Heart right ventricle (tissue), 16 donors: ENCODE measurements at regions not wholly inside any gene's neighbourhood (a gene's known extent, or its start where the extent isn't known, plus 50 kb on each side); places are given as distances from the start of the nearest gene placed in this dataset.
A peak's percentile ranks its signal among the peaks of the same experiment; 100 is the strongest.

Source experiments
- ATAC-seq, 8 donors: fragments of 200-7000 bp; cut with Tn5 transposase; one replicate each; pipeline ENCODE4 v1.9.1; 2020; ENCODE audit warnings: mild to moderate bottlenecking in 8 of 8, moderate library complexity in 8 of 8, moderate number of reproducible peaks in 1 of 8
- DNase-seq, 2 donors: peaks; one replicate each; pipeline ENCODE4 v3.0.0-alpha.2; 2020
- H3K27ac ChIP-seq, 10 donors: fragments of 200-600 bp; sonication (generic) in 2 of 10; one replicate each; pipeline versions ENCODE4 v1.5.0 to v1.8.0; 2020 to 2022; ENCODE audit warnings: mild to moderate bottlenecking in 3 of 10
- H3K27me3 ChIP-seq, 7 donors: fragments of 200-600 bp; one replicate each; pipeline ENCODE4 v1.8.0; 2021 to 2022; ENCODE audit warnings: mild to moderate bottlenecking in 2 of 7
- H3K36me3 ChIP-seq, 9 donors: fragments of 200-600 bp; sonication (generic) in 1 of 9; one replicate each; pipeline versions ENCODE4 v1.5.0 to v1.8.0; 2020 to 2022; ENCODE audit warnings: mild to moderate bottlenecking in 2 of 9
- H3K4me1 ChIP-seq, 9 donors: fragments of 200-600 bp; sonication (generic) in 1 of 9; one replicate each; pipeline versions ENCODE4 v1.5.0 to v1.8.0; 2020 to 2022; ENCODE audit warnings: mild to moderate bottlenecking in 4 of 9
- H3K4me3 ChIP-seq, 10 donors: fragments of 200-600 bp; sonication (generic) in 2 of 10; one replicate each; pipeline versions ENCODE4 v1.5.0 to v1.8.0; 2020 to 2022; ENCODE audit warnings: mild to moderate bottlenecking in 7 of 10, moderate library complexity in 2 of 10
- H3K9me3 ChIP-seq, 11 donors: fragments of 200-600 bp in 10 of 11; sonication (generic) in 2 of 11; one replicate each; pipeline versions ENCODE4 v1.5.0 to v1.8.0; 2013 to 2022; ENCODE audit warnings: mild to moderate bottlenecking in 2 of 11, control low read depth in 1 of 11, moderate library complexity in 1 of 11
- CTCF ChIP-seq, 9 donors: fragments of 200-600 bp; sonication (generic) in 2 of 9; IDR thresholded peaks; one replicate each; pipeline versions ENCODE4 v1.5.0 to v1.8.0; 2021 to 2022; ENCODE audit warnings: antibody characterized with exemption in 9 of 9, mild to moderate bottlenecking in 5 of 9, moderate library complexity in 1 of 9
- WGBS, 2 donors: extraction: QIAGEN DNeasy Blood & Tissue Kit; methylation state at CpG; one replicate each; pipeline ENCODE4 v1.1.7; 2013; ENCODE audit warnings: inconsistent platforms in 1 of 2; 5-methylcytosine and 5-hydroxymethylcytosine counted together
- intact Hi-C, 10 donors: fragments of 100-400 bp; cut with DNase I; formaldehyde crosslinking; loops; one replicate each; pipeline versions ENCODE4 v1.11.1 to v1.14.2; 2022
- donor health status: Arrhythmogenic right ventricular cardiomyopathy.
- donor health status: ischemic (EF 13 %, LVEDD 7.1; RV severe dilation, severe dysfunction).
- donor health status: healthy with polysubstance abuse.
- donor health status: DM: no; HTN: yes; CAD: no.
- donor health status: DM: no; HTN: no; CAD: no.
- donor health status: ischemic (EF 25% LVEDD 6.9; RV normal size, moderate dysfunction).
- donor health status: ischemic (EF 25% LVEDD 5.7; RV mildly dilated, moderate dysfunction).
- donor health status: healthy.
- donor health status: DM: yes; HTN: yes; CAD: no.
- donor health status: Ischemic cardiomyopathy.
- donor health status: ischemic (EF 35%, LVEDD 5.7; RV mildly dilated, moderate dysfunction).
- donor health status: nonischemic (EF 11% LVEDD 7.7; RV severe dilation, severe dysfunction).
- donor health status: DM: yes; HTN: yes; CAD: no.
- donor health status: PGD.
- donor health status: ischemic (EF 29% LVEDD 5.4; RV normal size, mild dysfunction).
- donor health status: nonischemic (EF 23%, LVEDD 6.1; RV moderate dilation, normal function).

DNA sequence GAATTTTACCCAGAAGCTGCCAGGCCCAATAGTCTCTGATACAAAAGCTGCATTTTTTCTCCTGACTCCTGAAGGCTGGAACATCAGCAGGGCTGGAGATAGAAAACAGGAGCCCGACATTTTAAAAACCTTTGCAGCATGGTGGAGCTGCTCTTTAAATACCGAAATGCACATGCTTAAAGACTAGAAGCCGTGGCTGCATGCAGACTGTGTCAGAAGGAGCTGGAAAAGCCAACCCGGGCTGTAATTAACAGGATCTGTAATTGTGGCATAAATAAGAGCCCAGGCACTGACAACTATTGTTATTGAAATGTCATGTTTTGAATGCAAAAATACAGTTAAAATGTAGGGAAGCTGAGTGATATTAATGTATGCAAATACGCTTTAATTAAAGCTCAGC, 304.9 kb upstream of the PLET1 start:
- no peaks in the 10 kb centered on the region for H3K36me3 ChIP-seq
- ATAC-seq (no peak), DNase-seq (no peak)
- 77 to 83% methylated on average over 5 of the region's 5 CpGs for WGBS, 2 donors
- H3K4me1 ChIP-seq, result peaks cover 3 to 26% (median 11%) of the 10 kb centered on the region in 9 donors
- intact Hi-C loops, result no loop called here
- peaks cover 0 to under 1% (median 0%) of the 10 kb centered on the region in 7 donors for H3K27me3 ChIP-seq
- TF ChIP-seq CTCF (IDR thresholded peaks at IDR 0.05), result no peak
- H3K4me3 ChIP-seq, result no peak overlapping the region
- H3K9me3 ChIP-seq, result no peaks in the 10 kb centered on the region
- H3K27ac ChIP-seq, result peak overlapping the region in 2 of 10 donors; percentile 65 to 67

- intact Hi-C loops, result no loop called here
- TF ChIP-seq CTCF (IDR thresholded peaks at IDR 0.05), result no peak
- no peak for ATAC-seq
- Histone ChIP-seq H3K4me3 (no peak overlapping the region), H3K27ac (no peak overlapping the region), H3K36me3 (no peaks in the 10 kb centered on the region), H3K27me3 (peaks cover 0 to 5% (median 0%) of the 10 kb centered on the region in 7 donors), H3K4me1 (peaks cover 3 to 26% (median 11%) of the 10 kb centered on the region in 9 donors), H3K9me3 (no peaks in the 10 kb centered on the region)
- 78 to 88% methylated on average over 2 of the region's 2 CpGs for WGBS, 2 donors
- DNase-seq, result no peak
Measured at GRCh38 chr11:112566124-112566523, 305.5 kb upstream of the PLET1 start.

- Histone ChIP-seq H3K9me3 (no peaks in the 10 kb centered on the region), H3K36me3 (no peaks in the 10 kb centered on the region), H3K27me3 (peaks cover 0 to 5% (median 0%) of the 10 kb centered on the region in 7 donors), H3K4me1 (peaks cover 0 to 6% (median under 1%) of the 10 kb centered on the region in 9 donors), H3K27ac (no peak overlapping the region), H3K4me3 (no peak overlapping the region)
- WGBS, 2 donors, result 66 to 68% methylated on average over 6 of the region's 6 CpGs
- ATAC-seq (no peak), DNase-seq (no peak)
- intact Hi-C loops, result no loop called here
- TF ChIP-seq CTCF (IDR thresholded peaks at IDR 0.05), result no peak
Measured at GRCh38 chr11:112570333-112570732, 309.7 kb upstream of the PLET1 start.

DNA sequence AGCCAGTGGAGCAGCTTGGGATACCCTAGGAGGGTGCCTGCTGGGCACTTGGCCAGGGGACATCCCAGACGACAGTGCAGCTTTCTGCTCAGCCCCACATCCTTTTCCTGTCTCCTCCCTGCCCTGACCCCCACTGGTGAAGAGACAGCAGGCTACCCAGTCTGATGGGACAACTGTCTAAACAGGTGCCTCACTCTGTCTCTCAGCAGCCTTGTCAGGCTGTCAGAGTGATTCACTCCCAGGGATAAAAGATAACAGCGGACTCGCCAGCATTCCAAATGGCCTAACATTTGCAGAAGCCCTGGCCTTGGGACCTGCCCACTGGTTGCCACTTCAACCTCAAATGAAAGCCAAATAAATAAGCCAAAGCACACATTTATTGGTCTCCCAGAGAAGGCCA, 318.6 kb upstream of the PLET1 start:
- Histone ChIP-seq H3K4me3 (no peak overlapping the region), H3K9me3 (no peaks in the 10 kb centered on the region), H3K27me3 (no peaks in the 10 kb centered on the region), H3K4me1 (peaks cover 0 to 29% (median 9%) of the 10 kb centered on the region in 9 donors), H3K27ac (peak overlapping the region in 2 of 10 donors; percentile 71 to 77), H3K36me3 (no peaks in the 10 kb centered on the region)
- ATAC-seq, result peak in 4 of 8 donors; percentile 15 to 57 (median 44)
- TF ChIP-seq CTCF (IDR thresholded peaks at IDR 0.05), result no peak
- DNase-seq, result no peak
- intact Hi-C loops, result no loop called here
- WGBS, 2 donors, result 24 to 35% methylated on average over 3 of the region's 3 CpGs
